CD4-positive, alpha-beta T cell (primary cell): ENCODE measurements at regions not wholly inside any gene's neighbourhood (a gene's known extent, or its start where the extent isn't known, plus 50 kb on each side); places are given as distances from the start of the nearest gene placed in this dataset.

ENCODE experiments used
- ATAC-seq: fragments of 200-7000 bp; cut with Tn5 transposase; one replicate; pipeline ENCODE4 v1.10.0; 2022; ENCODE audit warnings: mild to moderate bottlenecking; ENCODE audit not compliant: poor library complexity
- CTCF ChIA-PET: fragments of 350-600 bp; sonication (Branson Sonifier 250); formaldehyde crosslinking; loops from one replicate; lab custom pipeline; 2021; ENCODE audit warnings: antibody characterized with exemption, inconsistent platforms; lab: Charles Lee
- POLR2A ChIA-PET: fragments of 350-600 bp; sonication (Branson Sonifier 250); formaldehyde crosslinking; loops from one replicate; lab custom pipeline; 2021; ENCODE audit warnings: antibody characterized with exemption, inconsistent platforms; lab: Charles Lee
- DNase-seq, 14 experiments: peaks; one replicate each; pipeline ENCODE4 v3.0.0-alpha.2; 2013 to 2020; ENCODE audit warnings: mixed read lengths in 2 of 14
- H3K27ac ChIP-seq, 2 donors: one replicate each; pipeline versions ENCODE4 v1.5.1 to v1.7.0; 2013; ENCODE audit warnings: low read length in 2 of 2, low read depth in 1 of 2, mild to moderate bottlenecking in 1 of 2
- H3K27me3 ChIP-seq, 2 experiments: 1 replicate in 1 of 2; 2 replicates in 1 of 2; pipeline versions ENCODE4 v1.6.1 to v1.7.0; 2013; ENCODE audit warnings: low read length in 2 of 2, control low read depth in 1 of 2, mild to moderate bottlenecking in 1 of 2, moderate library complexity in 1 of 2; ENCODE audit not compliant: insufficient read depth in 2 of 2, control insufficient read depth in 1 of 2
- H3K36me3 ChIP-seq: one replicate; pipeline ENCODE4 v1.6.1; 2013; ENCODE audit warnings: low read length, control low read depth; ENCODE audit not compliant: insufficient read depth
- H3K4me1 ChIP-seq: one replicate; pipeline ENCODE4 v1.6.1; 2013; ENCODE audit warnings: low read length, control low read depth; ENCODE audit not compliant: insufficient read depth
- H3K4me3 ChIP-seq: one replicate; pipeline ENCODE4 v1.5.1; 2013; ENCODE audit warnings: mild to moderate bottlenecking, low read length, moderate library complexity
- H3K9me3 ChIP-seq, 2 experiments: 1 replicate in 1 of 2; 2 replicates in 1 of 2; pipeline versions ENCODE4 v1.6.1 to v1.7.0; 2013; ENCODE audit warnings: low read length in 2 of 2, mild to moderate bottlenecking in 2 of 2, control low read depth in 1 of 2, moderate library complexity in 1 of 2; ENCODE audit not compliant: control insufficient read depth in 1 of 2, insufficient read depth in 1 of 2
- H3K27ac Mint-ChIP-seq: one replicate; pipeline ENCODE4 v1.8.0; 2020; ENCODE audit warnings: mixed read lengths
- H3K27me3 Mint-ChIP-seq: one replicate; pipeline ENCODE4 v1.8.0; 2021; ENCODE audit warnings: mixed read lengths
- H3K36me3 Mint-ChIP-seq: one replicate; pipeline ENCODE4 v1.8.0; 2021; ENCODE audit warnings: low read depth, mixed read lengths
- H3K4me1 Mint-ChIP-seq: one replicate; pipeline ENCODE4 v1.8.0; 2021; ENCODE audit warnings: low read depth, mixed read lengths
- H3K4me3 Mint-ChIP-seq: one replicate; pipeline ENCODE4 v1.8.0; 2020; ENCODE audit warnings: mild to moderate bottlenecking, mixed read lengths
- H3K9me3 Mint-ChIP-seq: one replicate; pipeline ENCODE4 v1.8.0; 2020; ENCODE audit warnings: mixed read lengths
- CTCF ChIP-seq: fragments of 200-600 bp; IDR thresholded peaks from one replicate; pipeline ENCODE4 v1.8.0; 2022; ENCODE audit warnings: antibody characterized with exemption, mild to moderate bottlenecking
- intact Hi-C, 2 experiments: fragments of 100-400 bp; cut with DNase I in 1 of 2; cut with micrococcal nuclease in 1 of 2; formaldehyde crosslinking; loops; one replicate each; pipeline versions ENCODE4 v1.15.1 to v1.9.0; 2023 to 2025; cut with DNase I, micrococcal nuclease

- DNase-seq (no peak), ATAC-seq (no peak)
- Mint-ChIP-seq H3K27ac (no peak overlapping the region), H3K9me3 (no peaks in the 10 kb centered on the region), H3K4me3 (no peak overlapping the region), H3K36me3 (no peaks in the 10 kb centered on the region), H3K27me3 (peaks cover 25% of the 10 kb centered on the region), H3K4me1 (no peaks in the 10 kb centered on the region)
- Histone ChIP-seq H3K36me3 (no peaks in the 10 kb centered on the region), H3K9me3 (no peaks in the 10 kb centered on the region), H3K27me3 (peaks cover 3 to 4% of the 10 kb centered on the region in 2 experiments), H3K27ac (no peak overlapping the region), H3K4me1 (no peaks in the 10 kb centered on the region), H3K4me3 (no peak overlapping the region)
- intact Hi-C loops = no loop called here
- POLR2A ChIA-PET = no interaction called here
- no peak for TF ChIP-seq CTCF
- CTCF ChIA-PET = no interaction called here
These were observed 376.5 kb upstream of the CDH5 start for GRCh38 chr16:65989861-65990604.

GRCh38 chr16:65988024-65988595, 378.4 kb upstream of the CDH5 start:
- no peak for TF ChIP-seq CTCF

GRCh38 chr16:65984296-65984695, 382.2 kb upstream of the CDH5 start:
- Histone ChIP-seq H3K27ac (no peak overlapping the region), H3K4me3 (no peak overlapping the region), H3K9me3 (no peaks in the 10 kb centered on the region), H3K27me3 (peaks cover 3 to 4% of the 10 kb centered on the region in 2 experiments), H3K36me3 (no peaks in the 10 kb centered on the region), H3K4me1 (no peaks in the 10 kb centered on the region)
- no peak for DNase-seq
- Mint-ChIP-seq H3K27me3 (peaks cover 7% of the 10 kb centered on the region), H3K4me1 (no peaks in the 10 kb centered on the region), H3K36me3 (no peaks in the 10 kb centered on the region), H3K9me3 (no peaks in the 10 kb centered on the region), H3K4me3 (no peak overlapping the region), H3K27ac (no peak overlapping the region)
- ChIA-PET CTCF (no interaction called here), POLR2A (no interaction called here)
- no peak for TF ChIP-seq CTCF
- intact Hi-C loops = no loop called here
- ATAC-seq = no peak

More at GRCh38 chr16:65988024-65988595, 378.4 kb upstream of the CDH5 start:
- Mint-ChIP-seq H3K27me3 (peaks cover 11% of the 10 kb centered on the region), H3K9me3 (no peaks in the 10 kb centered on the region), H3K27ac (no peak overlapping the region), H3K4me1 (no peaks in the 10 kb centered on the region), H3K4me3 (no peak overlapping the region), H3K36me3 (no peaks in the 10 kb centered on the region)
- DNase-seq = no peak
- H3K27me3 ChIP-seq = peaks cover 0 to 3% of the 10 kb centered on the region in 2 experiments
- H3K36me3 ChIP-seq = no peaks in the 10 kb centered on the region
- no peak overlapping the region for H3K27ac ChIP-seq
- H3K9me3 ChIP-seq = no peaks in the 10 kb centered on the region
- ATAC-seq = no peak
- no peaks in the 10 kb centered on the region for H3K4me1 ChIP-seq
- POLR2A ChIA-PET = no interaction called here
- H3K4me3 ChIP-seq = no peak overlapping the region
- intact Hi-C loops = no loop called here
- CTCF ChIA-PET = no interaction called here
